ENCODE measurements at regions not wholly inside any gene's neighbourhood (a gene's known extent, or its start where the extent isn't known, plus 50 kb on each side); places are given as distances from the start of the nearest gene placed in this dataset.

GRCh38 chrX:39835776-39836175 lies 262.0 kb downstream of the BCOR start:
- H3K4me3 ChIP-seq (ENCODE audit: low read depth, low read length), result no peak overlapping the region
- TF ChIP-seq CTCF (IDR thresholded peaks at IDR 0.05; ENCODE audit: borderline replicate concordance, insufficient read depth, low read depth, low read length), result no peak

- TF ChIP-seq CTCF (IDR thresholded peaks at IDR 0.05; ENCODE audit: borderline replicate concordance, insufficient read depth, low read depth, low read length), result no peak
- no peak overlapping the region for H3K4me3 ChIP-seq (ENCODE audit: low read depth, low read length)
These were observed 260.8 kb downstream of the BCOR start for GRCh38 chrX:39836802-39837420.

- TF ChIP-seq CTCF (IDR thresholded peaks at IDR 0.05; ENCODE audit: borderline replicate concordance, insufficient read depth, low read depth, low read length), result no peak
- no peak overlapping the region for H3K4me3 ChIP-seq (ENCODE audit: low read depth, low read length)
These were observed 260.1 kb downstream of the BCOR start for GRCh38 chrX:39837688-39838087.

GRCh38 chrX:39839371-39839770 lies 258.4 kb downstream of the BCOR start:
- no peak for TF ChIP-seq CTCF (IDR thresholded peaks at IDR 0.05; ENCODE audit: borderline replicate concordance, insufficient read depth, low read depth, low read length)
- no peak overlapping the region for H3K4me3 ChIP-seq (ENCODE audit: low read depth, low read length)

GRCh38 chrX:39840133-39840532 lies 257.6 kb downstream of the BCOR start:
- TF ChIP-seq CTCF (IDR thresholded peaks at IDR 0.05; ENCODE audit: borderline replicate concordance, insufficient read depth, low read depth, low read length), result no peak
- H3K4me3 ChIP-seq (ENCODE audit: low read depth, low read length), result no peak overlapping the region

- TF ChIP-seq CTCF (IDR thresholded peaks at IDR 0.05; ENCODE audit: borderline replicate concordance, insufficient read depth, low read depth, low read length), result no peak
- H3K4me3 ChIP-seq (ENCODE audit: low read depth, low read length), result no peak overlapping the region
These were observed 257.1 kb downstream of the BCOR start for GRCh38 chrX:39840581-39841093.

- no peak for TF ChIP-seq CTCF (IDR thresholded peaks at IDR 0.05; ENCODE audit: borderline replicate concordance, insufficient read depth, low read depth, low read length)
- no peak overlapping the region for H3K4me3 ChIP-seq (ENCODE audit: low read depth, low read length)
These were observed 256.2 kb downstream of the BCOR start for GRCh38 chrX:39841604-39842003.

All from GM12875 (cell line).